Activated naive CD8-positive, alpha-beta T cell treated with anti-CD3 and anti-CD28 coated beads, Interleukin-2, amount 50 U/mL, for 24 hours (primary cell): ENCODE measurements at regions not wholly inside any gene's neighbourhood (a gene's known extent, or its start where the extent isn't known, plus 50 kb on each side); places are given as distances from the start of the nearest gene placed in this dataset.
"Not testable (repeated sequence)": the region's sequence is repeated elsewhere in the genome, so short reads cannot be mapped to it uniquely, and the experiment has no call there.

Source experiments
- ATAC-seq: fragments of 150-1000 bp; cut with Tn5 transposase; one replicate; pipeline ENCODE4 v1.10.0; 2021
- DNase-seq: peaks from one replicate; pipeline ENCODE4 v3.0.0; 2021
- H3K27ac Mint-ChIP-seq: one replicate; pipeline ENCODE4 v1.8.0; 2021; ENCODE audit warnings: mild to moderate bottlenecking, mixed read lengths
- H3K27me3 Mint-ChIP-seq: one replicate; pipeline ENCODE4 v1.8.0; 2021; ENCODE audit warnings: mixed read lengths
- H3K36me3 Mint-ChIP-seq: one replicate; pipeline ENCODE4 v1.8.0; 2021; ENCODE audit warnings: low read depth, mixed read lengths
- H3K4me1 Mint-ChIP-seq: one replicate; pipeline ENCODE4 v1.8.0; 2021; ENCODE audit warnings: mixed read lengths
- H3K4me3 Mint-ChIP-seq: one replicate; pipeline ENCODE4 v1.8.0; 2021; ENCODE audit warnings: mild to moderate bottlenecking, moderate library complexity, mixed read lengths
- H3K9me3 Mint-ChIP-seq: one replicate; pipeline ENCODE4 v1.8.0; 2021; ENCODE audit warnings: mixed read lengths

DNA sequence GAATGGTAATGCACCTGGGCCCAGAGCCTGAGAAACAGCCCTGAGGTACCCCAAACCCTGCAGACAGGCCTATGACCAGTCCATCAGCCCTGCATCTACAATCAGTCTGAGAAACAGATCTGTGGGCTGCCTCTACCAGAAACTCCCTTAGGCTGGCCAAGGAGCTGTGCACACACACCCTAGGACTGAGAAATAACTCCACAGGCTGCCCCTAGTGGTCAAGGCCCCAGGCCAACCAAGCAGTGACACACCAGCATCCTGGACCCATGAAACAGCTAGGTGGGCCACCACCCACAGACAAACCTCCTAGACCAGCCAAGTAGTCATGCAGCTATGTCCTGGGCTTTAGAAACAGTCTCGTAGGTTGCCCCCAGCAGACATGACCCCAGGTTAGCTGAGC is 253.6 kb upstream of the VLDLR start:
- no peaks in the 10 kb centered on the region for H3K4me1 Mint-ChIP-seq
- no peaks in the 10 kb centered on the region for H3K36me3 Mint-ChIP-seq
- ATAC-seq (no peak), DNase-seq (no peak)
- H3K27ac Mint-ChIP-seq = no peak overlapping the region
- H3K4me3 Mint-ChIP-seq = no peak overlapping the region
- no peaks in the 10 kb centered on the region for H3K9me3 Mint-ChIP-seq
- peaks cover 6% of the 10 kb centered on the region for H3K27me3 Mint-ChIP-seq

DNA sequence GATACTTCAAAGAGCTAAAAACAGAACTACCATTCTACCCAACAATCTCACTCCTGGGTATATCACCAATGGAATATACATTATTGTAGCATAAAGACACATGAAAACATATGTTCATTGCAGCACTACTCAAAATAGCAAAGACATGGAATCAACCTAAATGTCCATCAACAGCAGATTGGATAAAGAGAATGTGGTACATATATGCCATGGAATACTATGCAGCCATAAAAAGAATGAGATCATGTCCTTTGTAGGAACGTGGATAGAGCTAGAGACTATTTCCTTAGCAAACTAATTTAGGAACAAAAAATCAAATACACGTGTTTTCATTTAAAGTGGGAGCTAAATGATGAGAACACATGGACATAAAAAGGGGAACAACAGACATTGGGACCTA is 247.9 kb upstream of the VLDLR start:
- peaks cover 2% of the 10 kb centered on the region for H3K27me3 Mint-ChIP-seq
- H3K36me3 Mint-ChIP-seq = no peaks in the 10 kb centered on the region
- no peaks in the 10 kb centered on the region for H3K4me1 Mint-ChIP-seq
- H3K27ac Mint-ChIP-seq = no peak overlapping the region
- H3K9me3 Mint-ChIP-seq = peaks cover 5% of the 10 kb centered on the region
- no peak for DNase-seq
- ATAC-seq = no peak
- H3K4me3 Mint-ChIP-seq = no peak overlapping the region

DNA sequence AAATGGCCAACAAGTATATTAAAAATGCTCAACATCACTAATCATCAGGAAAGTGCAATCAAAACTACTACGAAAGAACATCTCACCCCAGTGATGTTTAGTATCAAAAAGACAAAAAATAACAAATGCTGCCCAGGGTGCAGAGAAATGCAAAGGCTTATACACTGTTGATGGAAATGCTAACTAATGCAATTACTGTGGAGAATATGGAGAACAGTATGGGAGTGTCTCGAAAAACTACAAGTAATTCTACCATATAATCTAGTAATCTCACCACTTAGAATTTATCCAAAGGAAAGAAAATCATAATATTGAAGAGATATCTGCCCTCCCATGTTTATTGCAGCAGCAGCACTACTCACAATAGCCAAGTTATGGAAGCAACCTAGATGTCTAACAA is 246.5 kb upstream of the VLDLR start:
- DNase-seq = no peak
- H3K9me3 Mint-ChIP-seq = peaks cover 5% of the 10 kb centered on the region
- ATAC-seq = no peak
- no peak overlapping the region for H3K4me3 Mint-ChIP-seq
- H3K27me3 Mint-ChIP-seq = peaks cover 3% of the 10 kb centered on the region
- H3K27ac Mint-ChIP-seq = no peak overlapping the region
- no peaks in the 10 kb centered on the region for H3K36me3 Mint-ChIP-seq
- H3K4me1 Mint-ChIP-seq = no peaks in the 10 kb centered on the region

DNA sequence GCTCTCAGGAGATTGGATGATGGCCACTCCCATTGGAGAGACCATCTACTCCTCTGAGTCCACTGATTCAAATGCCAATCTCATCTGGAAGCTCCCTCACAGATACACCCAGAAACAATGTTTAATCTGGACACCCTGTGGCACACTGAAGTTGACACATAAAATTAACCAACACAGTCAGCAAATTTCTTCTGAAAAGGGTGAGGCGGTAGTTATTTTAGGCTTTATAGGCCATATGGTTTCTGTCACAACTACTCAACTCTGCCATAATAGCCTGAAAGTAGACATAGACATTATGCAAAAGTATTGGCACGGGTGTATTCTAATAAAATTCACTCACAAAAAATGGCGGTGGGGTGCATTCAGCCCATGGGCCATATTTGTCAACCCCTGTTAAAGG is 244.5 kb upstream of the VLDLR start:
- ATAC-seq = no peak
- H3K36me3 Mint-ChIP-seq = no peaks in the 10 kb centered on the region
- DNase-seq = no peak
- no peaks in the 10 kb centered on the region for H3K4me1 Mint-ChIP-seq
- no peak overlapping the region for H3K27ac Mint-ChIP-seq
- peaks cover 5% of the 10 kb centered on the region for H3K9me3 Mint-ChIP-seq
- no peak overlapping the region for H3K4me3 Mint-ChIP-seq
- peaks cover 5% of the 10 kb centered on the region for H3K27me3 Mint-ChIP-seq

DNA sequence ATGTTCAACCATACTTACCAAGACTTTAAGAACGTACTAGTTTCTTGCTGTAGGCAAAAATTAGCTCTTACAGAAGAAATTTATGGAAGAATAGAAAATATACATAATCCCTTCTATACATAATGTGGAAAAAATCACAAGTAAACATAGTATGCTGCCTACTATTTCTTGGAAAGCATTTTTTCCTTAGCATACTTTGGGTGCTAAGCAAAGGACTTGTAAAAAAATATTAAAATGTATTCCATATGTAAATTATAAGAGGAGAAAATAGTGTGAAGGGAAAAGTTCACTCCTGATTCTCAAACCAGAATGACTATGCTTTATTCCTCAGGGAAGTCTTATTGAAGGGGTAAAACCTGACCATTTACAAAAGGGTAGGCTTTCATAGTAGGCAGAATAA is 243.8 kb upstream of the VLDLR start:
- Mint-ChIP-seq H3K4me1 (no peaks in the 10 kb centered on the region), H3K9me3 (peaks cover 5% of the 10 kb centered on the region), H3K36me3 (no peaks in the 10 kb centered on the region), H3K4me3 (no peak overlapping the region), H3K27ac (no peak overlapping the region), H3K27me3 (peaks cover 5% of the 10 kb centered on the region)
- no peak for ATAC-seq
- DNase-seq = no peak

DNA sequence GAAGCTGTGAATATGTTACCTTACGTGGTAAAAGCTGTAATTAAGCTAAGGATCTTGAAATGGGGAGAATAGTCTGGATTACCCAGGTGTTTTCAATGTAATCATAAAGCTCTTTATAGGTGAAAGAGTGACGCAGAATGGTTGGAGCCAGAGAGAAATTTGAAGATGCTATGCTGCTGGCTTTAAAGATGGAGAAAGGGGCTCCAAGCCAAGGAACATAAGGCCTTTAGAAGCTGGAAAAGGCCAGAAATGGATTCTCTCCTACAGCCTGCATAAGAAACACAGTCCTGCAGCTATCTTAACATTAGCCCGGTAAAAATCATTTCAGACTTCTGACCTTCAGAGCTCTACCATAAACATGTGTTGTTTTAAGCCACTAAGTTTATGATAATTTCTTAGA is 243.3 kb upstream of the VLDLR start:
- no peak overlapping the region for H3K27ac Mint-ChIP-seq
- H3K36me3 Mint-ChIP-seq = no peaks in the 10 kb centered on the region
- no peaks in the 10 kb centered on the region for H3K4me1 Mint-ChIP-seq
- H3K4me3 Mint-ChIP-seq = no peak overlapping the region
- no peak for ATAC-seq
- H3K27me3 Mint-ChIP-seq = peaks cover 6% of the 10 kb centered on the region
- H3K9me3 Mint-ChIP-seq = peaks cover 5% of the 10 kb centered on the region
- no peak for DNase-seq

DNA sequence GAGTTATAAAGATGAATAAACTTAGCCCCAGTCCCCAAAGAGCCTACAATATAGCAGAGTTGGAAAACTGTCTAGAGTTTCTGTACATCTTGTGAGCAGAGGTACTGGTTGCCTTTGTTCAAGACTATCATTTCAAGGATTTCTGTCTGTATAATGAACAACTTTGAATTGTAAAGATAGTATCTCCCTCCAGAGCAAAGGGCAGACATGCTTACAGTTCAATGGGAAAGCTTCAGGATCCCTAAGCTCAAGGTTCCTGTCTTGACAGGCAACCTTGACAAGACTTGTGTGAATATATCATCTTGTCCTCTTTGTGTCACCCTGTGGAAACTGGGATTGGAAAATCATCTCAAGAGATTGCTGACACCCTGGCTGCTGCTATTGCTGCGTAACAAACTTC is 242.8 kb upstream of the VLDLR start:
- H3K27ac Mint-ChIP-seq = no peak overlapping the region
- ATAC-seq (no peak), DNase-seq (no peak)
- H3K36me3 Mint-ChIP-seq = no peaks in the 10 kb centered on the region
- H3K4me3 Mint-ChIP-seq = no peak overlapping the region
- H3K9me3 Mint-ChIP-seq = peaks cover under 1% of the 10 kb centered on the region
- H3K4me1 Mint-ChIP-seq = no peaks in the 10 kb centered on the region
- peaks cover 6% of the 10 kb centered on the region for H3K27me3 Mint-ChIP-seq

DNA sequence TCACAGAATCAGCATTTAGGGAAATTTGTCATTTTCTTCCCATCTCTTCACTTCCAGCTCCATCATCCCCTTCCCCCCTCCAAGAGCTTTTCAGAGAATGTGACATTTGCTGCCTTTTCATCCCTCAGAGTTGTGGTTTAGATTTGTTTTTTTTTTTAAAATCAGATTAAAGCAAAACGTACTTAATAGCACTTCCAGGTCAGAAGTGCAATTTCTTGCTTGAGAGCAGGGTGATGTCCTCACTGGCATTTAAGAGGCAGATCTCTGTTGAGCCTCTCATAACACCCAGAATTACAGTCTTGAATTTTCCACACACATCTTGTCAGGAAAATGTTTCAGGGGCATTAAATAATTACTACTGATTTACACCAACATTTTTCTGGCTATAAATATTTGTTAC is 236.8 kb upstream of the VLDLR start:
- Mint-ChIP-seq H3K4me1 (no peaks in the 10 kb centered on the region), H3K27ac (no peak overlapping the region), H3K9me3 (peaks cover 6% of the 10 kb centered on the region), H3K4me3 (no peak overlapping the region), H3K36me3 (no peaks in the 10 kb centered on the region), H3K27me3 (peaks cover 9% of the 10 kb centered on the region)
- DNase-seq = no peak
- no peak for ATAC-seq

DNA sequence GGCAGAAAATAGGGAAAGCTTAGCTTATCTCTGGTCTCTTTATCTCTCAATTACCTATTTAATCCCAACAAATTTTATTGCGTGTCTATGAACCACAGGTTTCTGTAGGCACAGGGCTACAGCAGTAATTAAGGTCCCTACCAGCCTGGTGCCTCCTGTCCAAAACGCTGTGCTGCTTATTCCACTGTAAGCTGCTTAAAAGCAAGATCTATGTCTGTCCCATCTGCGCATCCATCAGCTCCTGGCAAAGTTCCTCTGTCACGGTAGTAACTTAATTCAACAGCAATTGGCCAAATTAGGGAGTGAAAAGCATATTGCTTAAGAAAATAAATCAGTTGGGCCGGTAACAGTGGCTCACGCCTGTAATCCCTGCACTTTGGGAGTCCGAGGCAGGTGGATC is 235.8 kb upstream of the VLDLR start:
- H3K27me3 Mint-ChIP-seq = peaks cover 7% of the 10 kb centered on the region
- H3K27ac Mint-ChIP-seq = no peak overlapping the region
- H3K9me3 Mint-ChIP-seq = peaks cover 6% of the 10 kb centered on the region
- DNase-seq (no peak), ATAC-seq (no peak)
- no peak overlapping the region for H3K4me3 Mint-ChIP-seq
- H3K36me3 Mint-ChIP-seq = no peaks in the 10 kb centered on the region
- no peaks in the 10 kb centered on the region for H3K4me1 Mint-ChIP-seq

DNA sequence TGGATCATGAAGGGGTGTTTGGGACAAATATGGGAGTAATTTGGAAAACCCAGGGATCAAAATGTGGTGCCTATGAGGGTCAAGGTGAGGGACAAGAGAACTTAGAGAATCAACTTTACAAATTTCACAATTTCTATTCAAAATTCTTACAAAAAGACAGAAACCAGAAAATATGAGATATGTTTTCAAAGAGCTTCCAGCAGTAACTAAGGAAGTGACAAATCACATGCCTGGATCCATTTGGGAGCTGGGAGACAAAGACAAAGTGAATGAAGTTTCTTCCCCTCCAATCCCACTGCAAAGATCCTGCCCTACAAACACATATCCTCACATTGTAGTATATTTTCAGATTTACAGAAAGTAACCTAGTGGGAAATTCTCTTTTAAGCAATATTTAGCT is 235.0 kb upstream of the VLDLR start:
- no peak for ATAC-seq
- H3K4me3 Mint-ChIP-seq = no peak overlapping the region
- H3K27me3 Mint-ChIP-seq = peaks cover 7% of the 10 kb centered on the region
- H3K36me3 Mint-ChIP-seq = no peaks in the 10 kb centered on the region
- no peak for DNase-seq
- no peak overlapping the region for H3K27ac Mint-ChIP-seq
- H3K9me3 Mint-ChIP-seq = peaks cover 6% of the 10 kb centered on the region
- H3K4me1 Mint-ChIP-seq = no peaks in the 10 kb centered on the region

DNA sequence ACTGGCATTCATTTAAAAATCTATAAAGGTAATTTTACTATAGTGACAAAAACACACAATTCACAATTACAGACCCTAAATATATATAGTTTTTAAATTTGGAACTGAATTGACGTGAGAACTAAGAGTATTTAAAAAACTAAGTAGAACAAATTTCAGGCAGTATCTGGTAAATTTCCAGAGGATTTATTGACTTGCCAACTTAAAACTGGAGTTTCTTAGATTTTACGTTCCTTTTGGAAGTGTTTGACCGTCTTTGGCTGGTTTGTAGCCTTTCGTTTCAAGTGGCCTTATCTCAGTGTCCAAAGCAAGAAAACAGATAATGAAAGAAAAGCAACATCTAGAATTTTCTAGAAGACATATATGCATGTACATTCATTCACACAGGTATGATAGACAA is 234.4 kb upstream of the VLDLR start:
- DNase-seq = no peak
- Mint-ChIP-seq H3K4me1 (no peaks in the 10 kb centered on the region), H3K4me3 (no peak overlapping the region), H3K27ac (no peak overlapping the region), H3K27me3 (peaks cover 6% of the 10 kb centered on the region), H3K36me3 (no peaks in the 10 kb centered on the region), H3K9me3 (peaks cover 6% of the 10 kb centered on the region)
- ATAC-seq = no peak

DNA sequence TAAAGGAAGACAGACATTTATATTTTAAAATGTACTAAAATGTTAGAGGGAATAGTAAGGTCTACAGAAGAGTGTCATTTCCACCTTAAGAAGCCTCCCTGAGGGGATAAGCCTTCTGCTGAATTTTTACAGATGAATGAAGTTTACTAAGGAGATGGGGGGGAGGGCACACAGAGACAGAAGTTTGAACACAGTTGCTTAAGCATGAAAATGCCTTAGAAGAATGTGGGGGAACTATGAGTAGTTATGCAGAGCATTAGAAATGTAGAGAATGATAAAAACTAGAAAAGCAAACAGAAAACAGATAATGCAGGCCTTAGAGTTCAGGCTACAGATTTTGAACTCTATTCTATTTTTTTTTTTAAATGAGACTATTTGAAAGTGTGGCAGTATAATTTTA is 232.2 kb upstream of the VLDLR start:
- Mint-ChIP-seq H3K27me3 (peaks cover 3% of the 10 kb centered on the region), H3K27ac (no peak overlapping the region), H3K36me3 (no peaks in the 10 kb centered on the region), H3K4me1 (no peaks in the 10 kb centered on the region), H3K4me3 (no peak overlapping the region), H3K9me3 (peaks cover 6% of the 10 kb centered on the region)
- DNase-seq (no peak), ATAC-seq (no peak)

DNA sequence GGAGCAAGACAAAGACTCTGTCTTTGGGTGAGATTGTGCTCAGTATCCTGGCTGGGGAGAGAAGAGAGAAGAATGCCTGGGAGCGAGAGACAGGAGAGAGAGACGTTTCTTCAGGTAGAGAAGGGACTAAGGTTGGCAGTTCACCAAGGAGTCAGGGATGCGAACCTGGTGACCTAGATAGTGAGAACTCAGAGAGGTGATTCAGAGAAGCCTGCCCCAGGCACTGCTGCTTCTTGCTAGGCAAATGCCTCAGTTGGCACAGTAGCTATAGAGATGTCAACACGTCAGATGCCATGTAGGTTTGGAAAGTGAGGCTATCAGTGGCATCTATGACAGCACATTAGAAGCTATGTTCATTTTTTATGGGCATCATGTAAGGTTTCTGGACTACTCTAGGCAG is 231.6 kb upstream of the VLDLR start:
- DNase-seq (no peak), ATAC-seq (no peak)
- Mint-ChIP-seq H3K4me3 (no peak overlapping the region), H3K4me1 (no peaks in the 10 kb centered on the region), H3K36me3 (no peaks in the 10 kb centered on the region), H3K27ac (no peak overlapping the region), H3K9me3 (peaks cover 6% of the 10 kb centered on the region), H3K27me3 (no peaks in the 10 kb centered on the region)

DNA sequence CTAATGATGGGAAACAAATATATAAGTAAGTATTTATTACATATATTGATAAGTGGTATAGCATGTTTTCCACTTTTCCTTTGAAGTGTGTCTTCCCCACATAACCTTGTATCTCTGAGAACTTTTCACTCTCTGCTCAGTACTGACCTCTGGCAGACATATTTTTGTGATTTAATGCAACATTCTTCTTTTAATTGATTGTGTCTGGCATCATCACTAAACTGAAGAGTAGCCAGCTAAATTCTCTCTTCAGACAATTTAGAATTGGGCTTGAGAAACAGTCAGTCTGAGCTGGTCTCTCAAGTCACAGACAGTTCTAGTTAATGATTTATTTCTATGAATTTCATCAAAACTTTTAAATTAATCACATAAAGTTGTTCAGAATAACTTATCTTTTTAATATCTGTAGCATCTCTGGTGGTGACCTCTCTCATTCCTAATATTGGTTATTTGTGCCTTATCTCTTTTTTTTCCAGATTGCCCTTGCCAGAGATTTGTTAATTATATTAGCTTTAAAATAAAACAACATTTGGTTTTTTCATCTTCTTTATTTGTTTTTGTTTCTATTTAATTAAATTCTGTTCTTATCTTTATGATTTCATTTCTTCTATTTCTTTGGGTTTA is 230.0 kb upstream of the VLDLR start:
- DNase-seq, H3K27ac Mint-ChIP-seq, H3K36me3 Mint-ChIP-seq, H3K4me1 Mint-ChIP-seq, H3K4me3 Mint-ChIP-seq, H3K9me3 Mint-ChIP-seq, ATAC-seq, H3K27me3 Mint-ChIP-seq: not testable (repeated sequence)

DNA sequence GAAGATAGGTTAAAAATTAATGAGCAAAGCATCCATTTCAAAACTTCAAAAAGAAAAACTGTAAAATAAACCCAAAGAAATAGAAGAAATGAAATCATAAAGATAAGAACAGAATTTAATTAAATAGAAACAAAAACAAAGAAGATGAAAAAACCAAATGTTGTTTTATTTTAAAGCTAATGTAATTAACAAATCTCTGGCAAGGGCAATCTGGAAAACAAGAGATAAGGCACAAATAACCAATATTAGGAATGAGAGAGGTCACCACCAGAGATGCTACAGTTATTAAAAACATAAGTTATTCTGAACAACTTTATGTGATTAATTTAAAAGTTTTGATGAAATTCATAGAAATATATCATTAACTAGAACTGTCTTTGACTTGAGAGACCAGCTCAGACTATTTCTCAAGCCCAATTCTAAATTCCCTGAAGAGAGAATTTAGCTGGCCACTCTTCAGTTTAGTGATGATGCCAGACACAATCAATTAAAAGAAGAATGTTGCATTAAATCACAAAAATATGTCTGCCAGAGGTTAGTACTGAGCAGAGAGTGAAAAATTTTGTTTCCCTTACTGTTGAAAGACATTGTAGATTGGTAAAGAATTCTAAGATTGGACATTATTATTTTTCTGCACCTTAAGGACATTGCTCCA is 227.4 kb upstream of the VLDLR start:
- not testable (repeated sequence) for H3K9me3 Mint-ChIP-seq, ATAC-seq, H3K4me3 Mint-ChIP-seq, H3K27ac Mint-ChIP-seq, DNase-seq, H3K36me3 Mint-ChIP-seq, H3K27me3 Mint-ChIP-seq, H3K4me1 Mint-ChIP-seq
